ENCODE measurements at regions not wholly inside any gene's neighbourhood (a gene's known extent, or its start where the extent isn't known, plus 50 kb on each side); places are given as distances from the start of the nearest gene placed in this dataset.

GRCh38 chr13:108005231-108005630, 210.1 kb downstream of the LIG4 start:
- no peak for DNase-seq (ENCODE audit: low read depth in 2 of 2)

- DNase-seq (ENCODE audit: low read depth in 2 of 2) = no peak
These were observed 211.7 kb downstream of the LIG4 start for GRCh38 chr13:108003626-108004025.

GRCh38 chr13:108000998-108001397, 214.3 kb downstream of the LIG4 start:
- DNase-seq (ENCODE audit: low read depth in 2 of 2) = no peak

- no peak for DNase-seq (ENCODE audit: low read depth in 2 of 2)
These were observed 215.6 kb downstream of the LIG4 start for GRCh38 chr13:107999751-108000150.

- no peak for DNase-seq (ENCODE audit: low read depth in 2 of 2)
These were observed 221.2 kb downstream of the LIG4 start for GRCh38 chr13:107994137-107994536.

- DNase-seq (ENCODE audit: low read depth in 2 of 2) = no peak
These were observed 221.9 kb downstream of the LIG4 start for GRCh38 chr13:107993239-107993949.

- no peak for DNase-seq (ENCODE audit: low read depth in 2 of 2)
These were observed 222.8 kb downstream of the LIG4 start for GRCh38 chr13:107992542-107992941.

GRCh38 chr13:107977071-107977574, 238.2 kb downstream of the LIG4 start:
- no peak for DNase-seq (ENCODE audit: low read depth in 2 of 2)

- no peak for DNase-seq (ENCODE audit: low read depth in 2 of 2)
These were observed 238.7 kb downstream of the LIG4 start for GRCh38 chr13:107976628-107977027.

GRCh38 chr13:107974409-107974808, 240.9 kb downstream of the LIG4 start:
- DNase-seq (ENCODE audit: low read depth in 2 of 2) = no peak

GRCh38 chr13:107969546-107969945, 245.8 kb downstream of the LIG4 start:
- no peak for DNase-seq (ENCODE audit: low read depth in 2 of 2)

GRCh38 chr13:107968470-107968869, 246.9 kb downstream of the LIG4 start:
- no peak for DNase-seq (ENCODE audit: low read depth in 2 of 2)

- no peak for DNase-seq (ENCODE audit: low read depth in 2 of 2)
These were observed 250.9 kb downstream of the LIG4 start for GRCh38 chr13:107964395-107964794.

- no peak for DNase-seq (ENCODE audit: low read depth in 2 of 2)
These were observed 253.3 kb downstream of the LIG4 start for GRCh38 chr13:107961849-107962608.

GRCh38 chr13:107960301-107960700, 255.0 kb downstream of the LIG4 start:
- DNase-seq (ENCODE audit: low read depth in 2 of 2) = no peak

GRCh38 chr13:107956889-107957288, 258.4 kb downstream of the LIG4 start:
- DNase-seq (ENCODE audit: low read depth in 2 of 2) = no peak

GRCh38 chr13:107942030-107942617, 273.2 kb downstream of the LIG4 start:
- DNase-seq (ENCODE audit: low read depth in 2 of 2) = no peak

- DNase-seq (ENCODE audit: low read depth in 2 of 2) = no peak
These were observed 273.8 kb downstream of the LIG4 start for GRCh38 chr13:107941345-107942029.

- DNase-seq (ENCODE audit: low read depth in 2 of 2) = no peak
These were observed 277.5 kb downstream of the LIG4 start for GRCh38 chr13:107937848-107938247.

GRCh38 chr13:107931056-107931455, 284.3 kb downstream of the LIG4 start:
- DNase-seq (ENCODE audit: low read depth in 2 of 2) = no peak

- DNase-seq (ENCODE audit: low read depth in 2 of 2) = no peak
These were observed 286.6 kb downstream of the LIG4 start for GRCh38 chr13:107928762-107929161.

- no peak for DNase-seq (ENCODE audit: low read depth in 2 of 2)
These were observed 287.8 kb downstream of the LIG4 start for GRCh38 chr13:107927557-107927956.
